Stimulated activated CD8-positive, alpha-beta memory T cell treated with anti-CD3 and anti-CD28 coated beads, Interleukin-15, amount 100 ng/mL, for 48 hours (primary cell): ENCODE measurements at regions not wholly inside any gene's neighbourhood (a gene's known extent, or its start where the extent isn't known, plus 50 kb on each side); places are given as distances from the start of the nearest gene placed in this dataset.

Experiments used
- DNase-seq, 2 donors: peaks; one replicate each; pipeline ENCODE4 v3.0.0-alpha.2; 2020; ENCODE audit warnings: low read depth in 2 of 2

GRCh38 chr13:40476175-40476958, 190.1 kb downstream of the FOXO1 start:
- no peak for DNase-seq

DNA sequence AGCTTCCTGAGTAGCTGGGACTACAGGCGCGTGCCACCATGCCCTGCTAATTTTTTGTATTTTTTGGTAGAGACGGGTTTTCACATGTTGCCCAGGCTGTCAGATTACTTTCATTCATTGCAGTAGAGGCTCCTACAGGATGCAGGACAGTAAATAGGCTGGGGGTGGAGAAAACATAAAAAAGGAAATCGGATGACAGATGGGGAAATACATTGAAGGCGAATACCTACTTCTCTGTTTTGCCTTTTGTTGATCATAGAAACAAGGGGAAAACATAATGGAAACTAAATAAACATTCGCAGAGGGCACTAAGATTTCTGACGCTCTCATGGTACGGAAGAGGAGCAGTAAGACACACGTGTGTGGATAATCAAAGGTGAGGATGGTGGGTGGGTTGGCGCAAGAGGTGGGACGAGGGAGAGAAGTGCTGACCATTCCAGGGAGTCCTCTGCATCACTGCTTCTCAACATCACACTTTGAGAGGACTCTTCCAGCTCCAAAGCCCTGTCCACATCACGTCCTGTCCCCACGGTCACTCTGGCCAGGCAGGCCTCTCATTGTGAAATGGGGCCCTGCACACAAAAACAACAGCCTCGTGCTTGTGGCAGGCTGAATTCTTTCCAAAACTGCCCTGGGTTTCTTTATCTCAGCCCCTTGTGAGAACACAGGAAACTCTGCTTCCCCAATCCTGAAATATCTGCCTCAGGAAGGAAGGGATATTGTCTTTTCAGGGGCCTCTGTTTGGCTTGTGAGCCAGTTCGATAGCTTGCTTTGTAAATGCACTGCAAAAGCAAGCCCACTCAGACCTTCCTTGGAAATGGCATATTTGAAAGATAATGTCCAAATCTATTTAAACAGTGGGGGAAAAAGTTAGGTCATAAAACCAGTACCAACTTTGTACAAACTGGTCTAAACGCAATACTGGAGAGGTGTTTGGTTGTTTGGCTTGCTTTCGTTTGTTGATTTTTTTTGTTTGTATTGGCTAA, 188.5 kb downstream of the FOXO1 start:
- no peak for DNase-seq

- DNase-seq = no peak
These were observed 187.7 kb downstream of the FOXO1 start for GRCh38 chr13:40478775-40479174.

GRCh38 chr13:40479196-40479845, 187.1 kb downstream of the FOXO1 start:
- DNase-seq = no peak

- DNase-seq = no peak
These were observed 186.2 kb downstream of the FOXO1 start for GRCh38 chr13:40480012-40480914.

- no peak for DNase-seq
These were observed 185.4 kb downstream of the FOXO1 start for GRCh38 chr13:40480915-40481516.

DNA sequence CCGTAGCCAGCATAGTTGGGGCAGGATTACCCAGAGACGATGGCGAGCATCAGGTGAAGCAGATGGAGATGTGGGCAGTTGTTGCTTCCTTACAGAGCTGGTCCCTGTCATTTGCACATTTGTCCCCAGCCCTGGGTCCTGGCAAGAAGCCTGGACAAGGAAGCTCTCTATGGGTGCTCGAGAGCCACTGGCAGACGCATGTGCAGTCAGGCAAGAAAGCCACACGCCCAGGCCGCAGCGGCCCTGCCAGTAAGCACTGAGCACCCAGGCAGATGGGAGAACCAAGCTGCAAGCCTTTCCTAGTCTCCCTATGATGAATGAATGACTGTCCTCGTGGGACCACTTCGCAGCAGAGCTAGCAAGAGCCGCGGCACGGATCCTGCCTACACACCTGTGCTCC, 182.8 kb downstream of the FOXO1 start:
- DNase-seq = no peak

- DNase-seq = no peak
These were observed 182.2 kb downstream of the FOXO1 start for GRCh38 chr13:40484101-40484800.

DNA sequence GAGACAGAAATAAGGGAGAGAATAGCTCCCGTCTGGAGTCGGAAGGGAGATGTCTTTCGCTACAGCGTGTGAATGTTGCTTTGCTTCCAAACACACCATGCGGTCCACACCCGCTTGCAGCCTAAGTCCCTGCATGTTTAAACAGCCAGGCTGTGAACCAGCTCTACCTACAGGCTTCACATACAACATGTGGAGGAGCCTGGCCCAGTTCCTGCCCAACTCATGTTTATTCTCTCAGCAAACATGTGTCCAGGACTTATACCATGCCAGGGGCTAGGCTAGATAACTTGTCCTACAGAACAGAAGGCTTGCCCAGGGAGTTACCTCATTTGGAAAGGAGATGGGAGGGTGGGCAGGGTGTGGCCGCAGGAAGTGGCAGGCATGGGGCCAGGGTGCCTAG, 181.5 kb downstream of the FOXO1 start:
- DNase-seq = no peak

DNA sequence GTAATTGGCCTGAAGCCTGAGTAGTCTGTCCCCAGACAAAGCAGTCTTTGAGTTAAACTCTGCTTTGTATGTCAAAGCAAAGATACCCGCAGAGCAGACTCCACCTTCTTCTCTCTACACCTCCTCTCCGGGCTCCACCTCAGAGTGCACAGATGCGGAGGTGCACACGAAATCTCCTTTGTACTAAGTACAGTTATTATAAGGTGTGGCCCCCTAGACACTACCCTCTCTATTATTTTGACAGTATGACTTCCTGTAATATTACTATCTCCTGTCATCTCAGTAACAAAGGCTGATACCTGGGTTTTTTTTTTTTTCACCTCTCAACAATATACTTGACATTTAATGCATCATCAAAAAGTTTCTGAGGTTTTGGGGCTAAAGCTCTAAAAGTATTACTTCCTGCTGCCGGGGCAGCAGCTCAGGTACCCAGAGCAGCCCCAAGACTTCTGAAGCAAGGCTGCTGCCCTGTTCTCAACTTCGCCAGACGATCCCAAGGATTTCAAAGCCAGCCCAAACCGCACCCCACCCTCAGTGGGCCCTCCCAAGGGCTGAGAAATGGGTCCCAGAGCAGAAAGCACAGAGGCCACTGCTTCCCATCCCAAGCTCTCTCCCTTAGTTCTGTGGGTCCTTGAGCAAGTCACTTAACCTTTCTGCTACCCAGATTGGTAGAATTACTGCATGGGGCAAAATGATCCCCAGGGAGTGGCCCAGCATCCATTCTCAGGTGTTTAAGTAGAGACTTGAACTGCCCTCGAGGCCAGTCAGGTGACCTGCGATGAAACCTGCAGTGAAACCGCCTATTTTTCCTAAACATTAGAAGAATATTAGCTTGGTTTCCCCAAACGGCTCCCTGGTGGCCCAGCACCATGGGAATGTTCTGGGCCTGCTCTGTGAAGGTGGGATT, 180.6 kb downstream of the FOXO1 start:
- peak; percentile 50 to 53 for DNase-seq

DNA sequence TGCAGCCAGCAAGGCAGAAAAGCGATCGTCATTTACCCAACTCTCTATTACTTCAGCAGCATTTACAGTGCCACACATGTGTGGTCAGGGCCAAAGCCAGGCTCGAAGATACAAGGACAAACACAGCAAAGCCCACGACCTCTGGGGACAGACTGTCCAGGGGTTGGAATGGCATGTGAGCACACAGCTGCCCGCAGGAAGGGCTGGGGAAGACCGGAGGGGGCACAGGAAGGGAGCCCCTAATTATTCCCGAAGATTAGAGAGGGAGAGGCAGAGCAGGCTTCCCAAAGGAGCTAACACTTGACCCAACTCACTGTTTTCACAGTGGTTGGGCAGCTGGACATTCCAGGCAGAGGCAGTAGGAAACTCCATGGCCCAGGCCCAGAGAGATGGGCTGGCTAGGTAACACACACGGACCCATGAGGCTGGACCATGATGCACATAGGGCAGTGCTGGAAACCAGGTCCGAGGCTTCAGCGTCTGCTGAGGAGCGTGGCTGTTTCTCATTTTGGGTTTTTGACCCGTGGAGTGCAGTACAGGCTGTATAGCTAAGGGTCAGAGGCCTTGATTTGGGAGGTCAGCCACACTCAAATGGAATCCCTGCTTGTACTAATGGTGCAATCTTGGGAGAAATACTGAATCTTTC, 179.8 kb downstream of the FOXO1 start:
- DNase-seq = no peak

DNA sequence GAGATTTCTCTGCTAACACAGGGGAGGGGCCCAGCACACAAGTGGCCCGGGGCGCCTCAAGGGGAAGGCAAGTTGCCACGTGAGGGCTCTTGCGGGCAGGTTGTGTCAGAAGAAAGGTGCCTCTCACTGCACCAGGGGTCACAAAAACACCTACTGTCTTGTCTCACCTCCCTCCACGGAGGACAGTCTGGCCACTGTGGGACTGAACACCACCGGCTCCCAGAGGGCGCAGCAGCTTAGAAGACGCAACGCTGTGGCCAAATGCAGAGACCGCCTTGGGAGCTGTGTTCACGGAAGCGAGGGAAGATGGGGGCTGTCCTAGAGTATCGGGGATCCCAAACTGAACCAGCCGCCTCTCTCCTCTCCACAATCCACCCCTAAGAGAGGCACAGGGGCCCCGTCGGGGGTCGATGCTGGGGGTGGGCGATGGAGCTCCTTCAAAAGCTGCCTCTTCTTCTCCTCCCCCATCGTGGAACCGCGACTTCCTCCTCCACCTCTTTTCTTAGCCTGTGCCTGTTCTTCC, 177.5 kb downstream of the FOXO1 start:
- DNase-seq = no peak

GRCh38 chr13:40490086-40490758, 176.2 kb downstream of the FOXO1 start:
- no peak for DNase-seq

DNA sequence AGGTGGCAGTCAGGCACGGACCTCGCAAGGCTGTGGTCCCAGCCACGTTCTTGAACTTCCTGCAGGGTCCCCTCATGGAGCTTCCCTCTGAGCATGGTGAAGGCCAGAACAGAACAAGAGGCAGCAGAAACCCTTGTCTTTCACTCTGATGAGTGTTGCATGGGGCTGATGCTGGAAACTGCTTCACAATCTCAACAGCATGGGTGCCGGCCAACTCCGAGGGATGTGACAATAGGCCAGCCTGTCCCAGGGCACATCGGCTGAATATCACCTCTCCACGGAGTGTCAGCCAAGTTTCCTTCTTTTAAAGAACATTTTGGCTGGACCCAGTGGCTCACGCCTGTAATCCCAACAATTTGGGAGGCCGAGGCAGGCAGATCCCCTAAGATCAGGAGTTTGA, 173.9 kb downstream of the FOXO1 start:
- no peak for DNase-seq

GRCh38 chr13:40494513-40494912, 171.9 kb downstream of the FOXO1 start:
- DNase-seq = no peak

- no peak for DNase-seq
These were observed 171.4 kb downstream of the FOXO1 start for GRCh38 chr13:40494946-40495620.

- DNase-seq = no peak
These were observed 170.8 kb downstream of the FOXO1 start for GRCh38 chr13:40495621-40496001.
